ENCODE measurements at regions not wholly inside any gene's neighbourhood (a gene's known extent, or its start where the extent isn't known, plus 50 kb on each side); places are given as distances from the start of the nearest gene placed in this dataset.
"Not testable (repeated sequence)": the region's sequence is repeated elsewhere in the genome, so short reads cannot be mapped to it uniquely, and the experiment has no call there.

GRCh38 chr2:57615855-57616556 lies 430.6 kb upstream of the VRK2 start:
- DNase-seq = no peak

GRCh38 chr2:57617318-57617717 lies 429.3 kb upstream of the VRK2 start:
- no peak for DNase-seq

- no peak for DNase-seq
Measured at GRCh38 chr2:57621122-57621663, 425.4 kb upstream of the VRK2 start.

GRCh38 chr2:57622009-57622408 lies 424.6 kb upstream of the VRK2 start:
- DNase-seq = no peak

- DNase-seq = no peak
Measured at GRCh38 chr2:57656198-57656597, 390.4 kb upstream of the VRK2 start.

GRCh38 chr2:57669570-57669969 lies 377.0 kb upstream of the VRK2 start:
- no peak for DNase-seq

GRCh38 chr2:57674025-57674424 lies 372.6 kb upstream of the VRK2 start:
- DNase-seq = no peak

- no peak for DNase-seq
Measured at GRCh38 chr2:57674743-57675142, 371.9 kb upstream of the VRK2 start.

- no peak for DNase-seq
Measured at GRCh38 chr2:57677296-57677695, 369.3 kb upstream of the VRK2 start.

GRCh38 chr2:57681650-57682049 lies 365.0 kb upstream of the VRK2 start:
- DNase-seq = no peak

GRCh38 chr2:57685032-57685431 lies 361.6 kb upstream of the VRK2 start:
- DNase-seq = no peak

- no peak for DNase-seq
Measured at GRCh38 chr2:57692395-57692794, 354.2 kb upstream of the VRK2 start.

- no peak for DNase-seq
Measured at GRCh38 chr2:57693177-57693576, 353.4 kb upstream of the VRK2 start.

- no peak for DNase-seq
Measured at GRCh38 chr2:57693965-57694364, 352.6 kb upstream of the VRK2 start.

- DNase-seq = peak; percentile 1
Measured at GRCh38 chr2:57696016-57696415, 350.6 kb upstream of the VRK2 start.

GRCh38 chr2:57698392-57698791 lies 348.2 kb upstream of the VRK2 start:
- DNase-seq = no peak

- peak; percentile 1 for DNase-seq
Measured at GRCh38 chr2:57698935-57699449, 347.6 kb upstream of the VRK2 start.

- DNase-seq = peak; percentile 74
Measured at GRCh38 chr2:57701391-57701791, 345.2 kb upstream of the VRK2 start.

GRCh38 chr2:57703407-57703806 lies 343.2 kb upstream of the VRK2 start:
- DNase-seq = no peak

GRCh38 chr2:57707794-57708193 lies 338.8 kb upstream of the VRK2 start:
- not testable (repeated sequence) for DNase-seq

GRCh38 chr2:57711991-57712390 lies 334.6 kb upstream of the VRK2 start:
- no peak for DNase-seq

GRCh38 chr2:57720728-57721627 lies 325.6 kb upstream of the VRK2 start:
- peak; percentile 76 for DNase-seq

- no peak for DNase-seq
Measured at GRCh38 chr2:57725337-57725947, 321.2 kb upstream of the VRK2 start.
